ENCODE measurements at regions not wholly inside any gene's neighbourhood (a gene's known extent, or its start where the extent isn't known, plus 50 kb on each side); places are given as distances from the start of the nearest gene placed in this dataset.

- TF ChIP-seq, protein P1, sequence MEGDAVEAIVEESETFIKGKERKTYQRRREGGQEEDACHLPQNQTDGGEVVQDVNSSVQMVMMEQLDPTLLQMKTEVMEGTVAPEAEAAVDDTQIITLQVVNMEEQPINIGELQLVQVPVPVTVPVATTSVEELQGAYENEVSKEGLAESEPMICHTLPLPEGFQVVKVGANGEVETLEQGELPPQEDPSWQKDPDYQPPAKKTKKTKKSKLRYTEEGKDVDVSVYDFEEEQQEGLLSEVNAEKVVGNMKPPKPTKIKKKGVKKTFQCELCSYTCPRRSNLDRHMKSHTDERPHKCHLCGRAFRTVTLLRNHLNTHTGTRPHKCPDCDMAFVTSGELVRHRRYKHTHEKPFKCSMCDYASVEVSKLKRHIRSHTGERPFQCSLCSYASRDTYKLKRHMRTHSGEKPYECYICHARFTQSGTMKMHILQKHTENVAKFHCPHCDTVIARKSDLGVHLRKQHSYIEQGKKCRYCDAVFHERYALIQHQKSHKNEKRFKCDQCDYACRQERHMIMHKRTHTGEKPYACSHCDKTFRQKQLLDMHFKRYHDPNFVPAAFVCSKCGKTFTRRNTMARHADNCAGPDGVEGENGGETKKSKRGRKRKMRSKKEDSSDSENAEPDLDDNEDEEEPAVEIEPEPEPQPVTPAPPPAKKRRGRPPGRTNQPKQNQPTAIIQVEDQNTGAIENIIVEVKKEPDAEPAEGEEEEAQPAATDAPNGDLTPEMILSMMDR (IDR thresholded peaks at IDR 0.05; ENCODE audit: low read depth, low read length, poor library complexity, severe bottlenecking), result no peak
- no peak for TF ChIP-seq EZH2phosphoT487 (IDR thresholded peaks at IDR 0.05; ENCODE audit: borderline replicate concordance, low read length)
- H3K36me3 ChIP-seq (ENCODE audit: control insufficient read depth, low read length), result no peaks in the 10 kb centered on the region
- no peak overlapping the region for H3K4me3 ChIP-seq (ENCODE audit: low read length)
Measured at GRCh38 chr13:57932061-57932460, 300.5 kb downstream of the PCDH17 start.

DNA sequence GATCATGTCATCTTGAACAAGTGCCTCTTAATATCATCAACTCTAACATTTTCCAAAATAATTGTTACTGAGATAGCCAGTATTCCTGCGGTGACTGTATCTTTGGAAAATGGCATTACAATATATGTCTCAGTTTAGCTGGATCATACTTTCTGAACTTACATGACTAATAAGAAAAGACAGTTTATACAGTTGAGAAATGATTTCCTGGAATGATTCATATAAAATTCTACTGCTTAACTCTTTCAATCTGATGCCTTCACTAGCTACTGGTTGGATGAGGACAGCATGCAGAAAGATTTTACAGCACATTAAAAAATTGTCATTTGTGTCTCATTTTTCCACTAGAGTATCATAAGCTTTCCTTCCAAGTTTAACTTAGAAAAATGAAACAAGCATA lies 302.1 kb downstream of the PCDH17 start:
- no peaks in the 10 kb centered on the region for H3K36me3 ChIP-seq (ENCODE audit: control insufficient read depth, low read length)
- H3K27ac ChIP-seq (ENCODE audit: low read depth, low read length), result no peak overlapping the region
- no peaks in the 10 kb centered on the region for H3K4me1 ChIP-seq (ENCODE audit: control insufficient read depth, low read length)
- no peaks in the 10 kb centered on the region for H3K9me3 ChIP-seq (ENCODE audit: control insufficient read depth, insufficient read depth, low read length)
- no peaks in the 10 kb centered on the region for H4K20me1 ChIP-seq (ENCODE audit: control insufficient read depth, insufficient read depth, low read depth, low read length)
- H3F3A ChIP-seq (ENCODE audit: control insufficient read depth, insufficient read depth), result no peaks in the 10 kb centered on the region
- H3K4me2 ChIP-seq (ENCODE audit: low read length), result no peak overlapping the region
- H3K4me3 ChIP-seq (ENCODE audit: low read length), result no peak overlapping the region
- no peaks in the 10 kb centered on the region for H3K9me2 ChIP-seq (replicated peaks; ENCODE audit: control insufficient read depth, low read length)
- H3K27me3 ChIP-seq (ENCODE audit: control insufficient read depth, low read length), result no peaks in the 10 kb centered on the region
- no peaks in the 10 kb centered on the region for H3K79me2 ChIP-seq (ENCODE audit: control insufficient read depth, low read length)
- TF ChIP-seq, protein P1 (IDR thresholded peaks at IDR 0.05; ENCODE audit: low read depth, low read length, poor library complexity, severe bottlenecking), result no peak
- TF ChIP-seq EZH2phosphoT487 (IDR thresholded peaks at IDR 0.05; ENCODE audit: borderline replicate concordance, low read length), result no peak

More at GRCh38 chr13:57932061-57932460, 300.5 kb downstream of the PCDH17 start:
- Histone ChIP-seq H4K20me1 (ENCODE audit: control insufficient read depth, insufficient read depth, low read depth, low read length) (no peaks in the 10 kb centered on the region), H3K4me2 (ENCODE audit: low read length) (no peak overlapping the region), H3K4me1 (ENCODE audit: control insufficient read depth, low read length) (no peaks in the 10 kb centered on the region), H3K27me3 (ENCODE audit: control insufficient read depth, low read length) (no peaks in the 10 kb centered on the region), H3K9me2 (replicated peaks; ENCODE audit: control insufficient read depth, low read length) (no peaks in the 10 kb centered on the region), H3K9me3 (ENCODE audit: control insufficient read depth, insufficient read depth, low read length) (no peaks in the 10 kb centered on the region), H3F3A (ENCODE audit: control insufficient read depth, insufficient read depth) (no peaks in the 10 kb centered on the region), H3K27ac (ENCODE audit: low read depth, low read length) (no peak overlapping the region), H3K79me2 (ENCODE audit: control insufficient read depth, low read length) (no peaks in the 10 kb centered on the region)

DNA sequence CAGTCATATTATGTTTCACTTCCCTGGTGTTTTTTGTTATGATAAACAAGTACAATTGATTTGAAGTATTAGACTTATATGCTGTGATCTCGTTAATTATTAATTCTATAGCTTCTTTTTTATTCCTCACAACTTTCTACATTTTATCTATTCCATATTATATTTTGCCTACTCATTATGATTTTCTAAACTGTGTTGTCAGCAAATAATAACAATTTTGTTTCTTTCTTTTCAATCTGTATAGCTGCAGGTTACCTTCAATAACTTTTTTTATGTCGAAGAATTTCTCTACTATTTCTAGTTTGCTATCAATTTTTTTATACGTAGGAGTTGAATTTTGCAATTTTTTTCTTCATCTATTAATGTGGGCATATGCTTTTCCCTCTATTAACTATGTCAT lies 304.4 kb downstream of the PCDH17 start:
- Histone ChIP-seq H3K27ac (ENCODE audit: low read depth, low read length) (no peak overlapping the region), H3K36me3 (ENCODE audit: control insufficient read depth, low read length) (no peaks in the 10 kb centered on the region), H3K4me1 (ENCODE audit: control insufficient read depth, low read length) (no peaks in the 10 kb centered on the region), H3K9me2 (replicated peaks; ENCODE audit: control insufficient read depth, low read length) (no peaks in the 10 kb centered on the region), H4K20me1 (ENCODE audit: control insufficient read depth, insufficient read depth, low read depth, low read length) (no peaks in the 10 kb centered on the region), H3K27me3 (ENCODE audit: control insufficient read depth, low read length) (no peaks in the 10 kb centered on the region), H3K4me2 (ENCODE audit: low read length) (no peak overlapping the region), H3F3A (ENCODE audit: control insufficient read depth, insufficient read depth) (no peaks in the 10 kb centered on the region), H3K4me3 (ENCODE audit: low read length) (no peak overlapping the region), H3K79me2 (ENCODE audit: control insufficient read depth, low read length) (no peaks in the 10 kb centered on the region), H3K9me3 (ENCODE audit: control insufficient read depth, insufficient read depth, low read length) (no peaks in the 10 kb centered on the region)
- TF ChIP-seq, protein P1 (IDR thresholded peaks at IDR 0.05; ENCODE audit: low read depth, low read length, poor library complexity, severe bottlenecking), result no peak
- TF ChIP-seq EZH2phosphoT487 (IDR thresholded peaks at IDR 0.05; ENCODE audit: borderline replicate concordance, low read length), result no peak

- Histone ChIP-seq H3K27ac (ENCODE audit: low read depth, low read length) (no peak overlapping the region), H3K27me3 (ENCODE audit: control insufficient read depth, low read length) (no peaks in the 10 kb centered on the region), H4K20me1 (ENCODE audit: control insufficient read depth, insufficient read depth, low read depth, low read length) (no peaks in the 10 kb centered on the region), H3K79me2 (ENCODE audit: control insufficient read depth, low read length) (no peaks in the 10 kb centered on the region), H3K4me1 (ENCODE audit: control insufficient read depth, low read length) (no peaks in the 10 kb centered on the region), H3K4me3 (ENCODE audit: low read length) (no peak overlapping the region), H3F3A (ENCODE audit: control insufficient read depth, insufficient read depth) (no peaks in the 10 kb centered on the region), H3K9me3 (ENCODE audit: control insufficient read depth, insufficient read depth, low read length) (no peaks in the 10 kb centered on the region), H3K4me2 (ENCODE audit: low read length) (no peak overlapping the region), H3K9me2 (replicated peaks; ENCODE audit: control insufficient read depth, low read length) (no peaks in the 10 kb centered on the region), H3K36me3 (ENCODE audit: control insufficient read depth, low read length) (no peaks in the 10 kb centered on the region)
- TF ChIP-seq EZH2phosphoT487 (IDR thresholded peaks at IDR 0.05; ENCODE audit: borderline replicate concordance, low read length), result no peak
- TF ChIP-seq, protein P1 (IDR thresholded peaks at IDR 0.05; ENCODE audit: low read depth, low read length, poor library complexity, severe bottlenecking), result no peak
Measured at GRCh38 chr13:57946361-57946760, 314.8 kb downstream of the PCDH17 start.

Measured in DOHH2 (cell line).